ENCODE measurements at regions not wholly inside any gene's neighbourhood (a gene's known extent, or its start where the extent isn't known, plus 50 kb on each side); places are given as distances from the start of the nearest gene placed in this dataset.

GRCh38 chr6:51098246-51098645 is 279.6 kb downstream of the TFAP2B start:
- Histone ChIP-seq H3K4me3 (ENCODE audit: low read depth in 1 of 2, low read length in 1 of 2) (no peak overlapping the region), H3K27me3 (no peaks in the 10 kb centered on the region), H3K4me1 (ENCODE audit: control insufficient read depth in 1 of 2, insufficient read depth in 1 of 2, low read depth in 1 of 2, low read length in 1 of 2) (no peaks in the 10 kb centered on the region), H3K9me3 (no peaks in the 10 kb centered on the region), H3K27ac (no peak overlapping the region), H3K36me3 (no peaks in the 10 kb centered on the region)
- no peak for TF ChIP-seq CTCF (IDR thresholded peaks at IDR 0.05)

GRCh38 chr6:51098791-51099190 is 280.1 kb downstream of the TFAP2B start:
- no peaks in the 10 kb centered on the region for H3K27me3 ChIP-seq
- no peak overlapping the region for H3K4me3 ChIP-seq (ENCODE audit: low read depth in 1 of 2, low read length in 1 of 2)
- no peaks in the 10 kb centered on the region for H3K4me1 ChIP-seq (ENCODE audit: control insufficient read depth in 1 of 2, insufficient read depth in 1 of 2, low read depth in 1 of 2, low read length in 1 of 2)
- no peaks in the 10 kb centered on the region for H3K9me3 ChIP-seq
- TF ChIP-seq CTCF (IDR thresholded peaks at IDR 0.05), result no peak
- H3K27ac ChIP-seq, result no peak overlapping the region
- no peaks in the 10 kb centered on the region for H3K36me3 ChIP-seq

GRCh38 chr6:51099201-51099600 is 280.5 kb downstream of the TFAP2B start:
- no peaks in the 10 kb centered on the region for H3K27me3 ChIP-seq

GRCh38 chr6:51105357-51105756 is 286.7 kb downstream of the TFAP2B start:
- Histone ChIP-seq H3K36me3 (no peaks in the 10 kb centered on the region), H3K27ac (no peak overlapping the region), H3K9me3 (no peaks in the 10 kb centered on the region), H3K4me1 (ENCODE audit: control insufficient read depth in 1 of 2, insufficient read depth in 1 of 2, low read depth in 1 of 2, low read length in 1 of 2) (no peaks in the 10 kb centered on the region), H3K27me3 (no peaks in the 10 kb centered on the region), H3K4me3 (ENCODE audit: low read depth in 1 of 2, low read length in 1 of 2) (no peak overlapping the region)
- no peak for TF ChIP-seq CTCF (IDR thresholded peaks at IDR 0.05)

More at GRCh38 chr6:51099201-51099600, 280.5 kb downstream of the TFAP2B start:
- Histone ChIP-seq H3K27ac (no peak overlapping the region), H3K4me1 (ENCODE audit: control insufficient read depth in 1 of 2, insufficient read depth in 1 of 2, low read depth in 1 of 2, low read length in 1 of 2) (no peaks in the 10 kb centered on the region), H3K9me3 (no peaks in the 10 kb centered on the region), H3K4me3 (ENCODE audit: low read depth in 1 of 2, low read length in 1 of 2) (no peak overlapping the region), H3K36me3 (no peaks in the 10 kb centered on the region)
- no peak for TF ChIP-seq CTCF (IDR thresholded peaks at IDR 0.05)

- no peaks in the 10 kb centered on the region for H3K9me3 ChIP-seq
- TF ChIP-seq CTCF (IDR thresholded peaks at IDR 0.05), result no peak
- no peak overlapping the region for H3K4me3 ChIP-seq (ENCODE audit: low read depth in 1 of 2, low read length in 1 of 2)
- no peaks in the 10 kb centered on the region for H3K4me1 ChIP-seq (ENCODE audit: control insufficient read depth in 1 of 2, insufficient read depth in 1 of 2, low read depth in 1 of 2, low read length in 1 of 2)
- no peaks in the 10 kb centered on the region for H3K27me3 ChIP-seq
- no peak overlapping the region for H3K27ac ChIP-seq
- no peaks in the 10 kb centered on the region for H3K36me3 ChIP-seq
Observed at GRCh38 chr6:51107769-51108203, 289.1 kb downstream of the TFAP2B start.

All from neutrophil (primary cell).